ENCODE measurements at regions not wholly inside any gene's neighbourhood (a gene's known extent, or its start where the extent isn't known, plus 50 kb on each side); places are given as distances from the start of the nearest gene placed in this dataset.
A peak's percentile ranks its signal among the peaks of the same experiment; 100 is the strongest.

GRCh38 chr12:65546528-65546927 lies 268.0 kb downstream of the MSRB3 start:
- TF ChIP-seq CTCF (IDR thresholded peaks at IDR 0.05; ENCODE audit: poor library complexity, severe bottlenecking): no peak
- Histone ChIP-seq H3K4me1 (ENCODE audit: insufficient read depth, poor library complexity, severe bottlenecking) (no peaks in the 10 kb centered on the region), H3K27ac (ENCODE audit: poor library complexity, severe bottlenecking) (no peak overlapping the region), H3K27me3 (ENCODE audit: insufficient read depth, poor library complexity, severe bottlenecking) (no peaks in the 10 kb centered on the region), H3K36me3 (ENCODE audit: low read depth) (no peaks in the 10 kb centered on the region), H3K4me3 (ENCODE audit: severe bottlenecking) (no peak overlapping the region), H3K9me3 (ENCODE audit: severe bottlenecking) (no peaks in the 10 kb centered on the region)
- DNase-seq (ENCODE audit: low spot score) (no peak), ATAC-seq (ENCODE audit: low read depth) (no peak)

- peak; percentile 99 for ATAC-seq (ENCODE audit: low read depth)
- Histone ChIP-seq H3K4me3 (ENCODE audit: severe bottlenecking) (no peak overlapping the region), H3K36me3 (ENCODE audit: low read depth) (no peaks in the 10 kb centered on the region), H3K4me1 (ENCODE audit: insufficient read depth, poor library complexity, severe bottlenecking) (peaks cover 5% of the 10 kb centered on the region), H3K9me3 (ENCODE audit: severe bottlenecking) (no peaks in the 10 kb centered on the region), H3K27ac (ENCODE audit: poor library complexity, severe bottlenecking) (peak overlapping the region; percentile 48), H3K27me3 (ENCODE audit: insufficient read depth, poor library complexity, severe bottlenecking) (no peaks in the 10 kb centered on the region)
- DNase-seq (ENCODE audit: low spot score): peak; percentile 85
- peak; percentile 98 for TF ChIP-seq CTCF (IDR thresholded peaks at IDR 0.05; ENCODE audit: poor library complexity, severe bottlenecking)
Observed at GRCh38 chr12:65556676-65557437, 267.4 kb upstream of the HMGA2 start.

GRCh38 chr12:65557438-65558181 lies 266.7 kb upstream of the HMGA2 start:
- peaks cover 12% of the 10 kb centered on the region for H3K4me1 ChIP-seq (ENCODE audit: insufficient read depth, poor library complexity, severe bottlenecking)
- DNase-seq (ENCODE audit: low spot score): no peak
- TF ChIP-seq CTCF (IDR thresholded peaks at IDR 0.05; ENCODE audit: poor library complexity, severe bottlenecking): no peak
- no peaks in the 10 kb centered on the region for H3K36me3 ChIP-seq (ENCODE audit: low read depth)
- H3K27me3 ChIP-seq (ENCODE audit: insufficient read depth, poor library complexity, severe bottlenecking): no peaks in the 10 kb centered on the region
- H3K27ac ChIP-seq (ENCODE audit: poor library complexity, severe bottlenecking): peak overlapping the region; percentile 48
- H3K9me3 ChIP-seq (ENCODE audit: severe bottlenecking): no peaks in the 10 kb centered on the region
- H3K4me3 ChIP-seq (ENCODE audit: severe bottlenecking): no peak overlapping the region
- ATAC-seq (ENCODE audit: low read depth): no peak

- Histone ChIP-seq H3K27me3 (ENCODE audit: insufficient read depth, poor library complexity, severe bottlenecking) (no peaks in the 10 kb centered on the region), H3K27ac (ENCODE audit: poor library complexity, severe bottlenecking) (no peak overlapping the region), H3K9me3 (ENCODE audit: severe bottlenecking) (no peaks in the 10 kb centered on the region), H3K4me3 (ENCODE audit: severe bottlenecking) (no peak overlapping the region), H3K4me1 (ENCODE audit: insufficient read depth, poor library complexity, severe bottlenecking) (peaks cover 12% of the 10 kb centered on the region), H3K36me3 (ENCODE audit: low read depth) (no peaks in the 10 kb centered on the region)
- no peak for DNase-seq (ENCODE audit: low spot score)
- no peak for ATAC-seq (ENCODE audit: low read depth)
- TF ChIP-seq CTCF (IDR thresholded peaks at IDR 0.05; ENCODE audit: poor library complexity, severe bottlenecking): no peak
Observed at GRCh38 chr12:65560286-65560685, 264.0 kb upstream of the HMGA2 start.

Measured in RWPE2 (cell line).